Activated CD8-positive, alpha-beta memory T cell treated with anti-CD3 and anti-CD28 coated beads for 36 hours (primary cell): ENCODE measurements at regions not wholly inside any gene's neighbourhood (a gene's known extent, or its start where the extent isn't known, plus 50 kb on each side); places are given as distances from the start of the nearest gene placed in this dataset.
"Not testable (repeated sequence)": the region's sequence is repeated elsewhere in the genome, so short reads cannot be mapped to it uniquely, and the experiment has no call there.

Experiments used
- CTCF ChIA-PET: fragments of 350-600 bp; sonication (Branson Sonifier 250); formaldehyde crosslinking; loops from one replicate; lab custom pipeline; 2021; ENCODE audit warnings: antibody characterized with exemption; lab: Charles Lee
- POLR2A ChIA-PET: fragments of 350-600 bp; sonication (Branson Sonifier 250); formaldehyde crosslinking; loops from one replicate; lab custom pipeline; 2021; ENCODE audit warnings: antibody characterized with exemption; lab: Charles Lee

GRCh38 chr5:179459771-179460170 lies 90.6 kb upstream of the RUFY1 start:
- ChIA-PET POLR2A (no interaction called here), CTCF (no interaction called here)

GRCh38 chr5:179457612-179458011 lies 92.7 kb upstream of the RUFY1 start:
- CTCF ChIA-PET = no interaction called here
- POLR2A ChIA-PET = no interaction called here

- CTCF ChIA-PET, POLR2A ChIA-PET: not testable (repeated sequence)
These were observed 94.3 kb upstream of the RUFY1 start for GRCh38 chr5:179456075-179456474.

- ChIA-PET CTCF (no interaction called here), POLR2A (no interaction called here)
These were observed 95.0 kb upstream of the RUFY1 start for GRCh38 chr5:179455320-179455719.

- ChIA-PET CTCF (no interaction called here), POLR2A (no interaction called here)
These were observed 96.0 kb upstream of the RUFY1 start for GRCh38 chr5:179454356-179454755.

- POLR2A ChIA-PET = no interaction called here
- CTCF ChIA-PET = no interaction called here
These were observed 96.7 kb upstream of the RUFY1 start for GRCh38 chr5:179453616-179454015.

GRCh38 chr5:179452356-179453230 lies 97.8 kb upstream of the RUFY1 start:
- CTCF ChIA-PET = no interaction called here

GRCh38 chr5:179451828-179452196 lies 98.5 kb upstream of the RUFY1 start:
- ChIA-PET POLR2A (no interaction called here), CTCF (no interaction called here)

More at GRCh38 chr5:179452356-179453230, 97.8 kb upstream of the RUFY1 start:
- POLR2A ChIA-PET = no interaction called here

GRCh38 chr5:179451114-179451827 lies 99.1 kb upstream of the RUFY1 start:
- ChIA-PET POLR2A (no interaction called here), CTCF (no interaction called here)

GRCh38 chr5:179449950-179450349 lies 100.4 kb upstream of the RUFY1 start:
- CTCF ChIA-PET, POLR2A ChIA-PET: not testable (repeated sequence)

GRCh38 chr5:179448282-179448681 lies 102.1 kb upstream of the RUFY1 start:
- POLR2A ChIA-PET, CTCF ChIA-PET: not testable (repeated sequence)

- POLR2A ChIA-PET, CTCF ChIA-PET: not testable (repeated sequence)
These were observed 97.0 kb upstream of the ADAMTS2 start for GRCh38 chr5:179442289-179442688.

- ChIA-PET POLR2A (no interaction called here), CTCF (no interaction called here)
These were observed 94.1 kb upstream of the ADAMTS2 start for GRCh38 chr5:179439181-179439985.

GRCh38 chr5:179438461-179438860 lies 93.2 kb upstream of the ADAMTS2 start:
- POLR2A ChIA-PET = no interaction called here
- CTCF ChIA-PET = no interaction called here

- CTCF ChIA-PET = no interaction called here
- POLR2A ChIA-PET = no interaction called here
These were observed 92.8 kb upstream of the ADAMTS2 start for GRCh38 chr5:179438011-179438441.

- ChIA-PET CTCF (interaction anchor here (0.6 kb wide), 1 partner anchor 163 kb away, joined by 5 read pairs; no protein-coding TSS in a partner anchor), POLR2A (no interaction called here)
These were observed 92.2 kb upstream of the ADAMTS2 start for GRCh38 chr5:179437341-179438001.

- ChIA-PET CTCF (no interaction called here), POLR2A (no interaction called here)
These were observed 91.3 kb upstream of the ADAMTS2 start for GRCh38 chr5:179436321-179437122.

- ChIA-PET POLR2A (no interaction called here), CTCF (no interaction called here)
These were observed 90.6 kb upstream of the ADAMTS2 start for GRCh38 chr5:179435731-179436315.
